HepG2 (cell line): ENCODE measurements at regions not wholly inside any gene's neighbourhood (a gene's known extent, or its start where the extent isn't known, plus 50 kb on each side); places are given as distances from the start of the nearest gene placed in this dataset.

Source experiments
- ATAC-seq: fragments of 200-7000 bp; cut with Tn5 transposase; 3 replicates; pipeline ENCODE4 v1.9.1; 2020; ENCODE audit warnings: mild to moderate bottlenecking, moderate library complexity
- BruUV-seq: library from RNA; stranded (reverse); fragments of 400-500 nt; replicated peaks from 2 replicates; lab custom pipeline; 2021; lab: Mats Ljungman, UMichigan
- CTCF ChIA-PET: fragments of 300-600 bp; formaldehyde crosslinking; extraction: SDS; loops from one replicate; lab custom pipeline; 2021; ENCODE audit warnings: low total read pairs, inconsistent platforms, low intra/inter-chr PET ratio; lab: Yijun Ruan, JAX
- POLR2A ChIA-PET: fragments of 350-600 bp; sonication (Branson Sonifier 250); formaldehyde crosslinking; loops from one replicate; lab custom pipeline; 2020; ENCODE audit warnings: antibody characterized with exemption, inconsistent platforms; lab: Yijun Ruan, JAX
- DNase-seq: peaks from one replicate; pipeline ENCODE4 v3.0.0-alpha.2; 2015; ENCODE audit warnings: low spot score
- FAIRE-seq: peaks from 3 replicates; lab custom pipeline; 2011; peaks lifted over from hg19 to GRCh38; lab: Jason Lieb, UNC
- H2AFZ ChIP-seq: one replicate; pipeline ENCODE4 v1.6.1; 2011; ENCODE audit warnings: low read length, inconsistent platforms
- H3K27ac ChIP-seq: fragments of 300-600 bp; 3 replicates; pipeline ENCODE4 v1.8.0; 2011; ENCODE audit warnings: mixed run types, mild to moderate bottlenecking, mixed read lengths, low read length, inconsistent platforms; ENCODE audit not compliant: insufficient read depth; ENCODE audit errors: extremely low read length
- H3K27me3 ChIP-seq, 2 experiments: fragments of 200-600 bp in 1 of 2; 2 replicates in 1 of 2; 3 replicates in 1 of 2; pipeline versions ENCODE4 v1.6.0 to v1.8.0; 2011; ENCODE audit warnings: low read length in 2 of 2, mild to moderate bottlenecking in 2 of 2, moderate library complexity in 2 of 2, inconsistent platforms in 1 of 2; ENCODE audit not compliant: insufficient read depth in 2 of 2, control insufficient read depth in 1 of 2
- H3K36me3 ChIP-seq, 2 experiments: fragments of 200-600 bp in 1 of 2; replicated peaks in 1 of 2; 2 replicates in 1 of 2; 3 replicates in 1 of 2; pipeline versions ENCODE4 v1.5.1 to v1.8.0; 2011; ENCODE audit warnings: low read length in 2 of 2, inconsistent platforms in 1 of 2; ENCODE audit not compliant: insufficient read depth in 2 of 2, control insufficient read depth in 1 of 2
- H3K4me1 ChIP-seq: 2 replicates; pipeline ENCODE4 v1.5.1; 2012; ENCODE audit warnings: low read length, inconsistent platforms; ENCODE audit not compliant: insufficient read depth
- H3K4me2 ChIP-seq: 2 replicates; pipeline ENCODE4 v1.6.0; 2011; ENCODE audit warnings: low read depth, low read length, inconsistent platforms
- H3K4me3 ChIP-seq, 3 experiments: fragments of 200-600 bp in 1 of 3; sonication (generic), shearing (Covaris generic) in 1 of 3; replicated peaks in 1 of 3; 2 replicates each; pipeline ENCODE4 v1.5.1; 2011 to 2016; ENCODE audit warnings: low read length in 3 of 3, inconsistent platforms in 2 of 3, low read depth in 2 of 3, mild to moderate bottlenecking in 2 of 3, control low read depth in 1 of 3, mixed read lengths in 1 of 3; ENCODE audit not compliant: insufficient read depth in 1 of 3
- H3K79me2 ChIP-seq: one replicate; pipeline ENCODE4 v1.6.1; 2011; ENCODE audit warnings: low read length, inconsistent platforms; ENCODE audit not compliant: insufficient read depth
- H3K9ac ChIP-seq: 2 replicates; pipeline ENCODE4 v1.6.0; 2011; ENCODE audit warnings: mild to moderate bottlenecking, low read depth, low read length, inconsistent platforms; ENCODE audit not compliant: insufficient read depth
- H3K9me3 ChIP-seq: 2 replicates; pipeline ENCODE4 v1.5.1; 2012; ENCODE audit warnings: mild to moderate bottlenecking, low read length
- H4K20me1 ChIP-seq: 2 replicates; pipeline ENCODE4 v1.6.0; 2011; ENCODE audit warnings: inconsistent platforms, mild to moderate bottlenecking, low read length, moderate library complexity; ENCODE audit not compliant: insufficient read depth
- FOXA1 ChIP-seq, 2 experiments: fragments of 450-650 bp in 1 of 2; sonication (generic) in 1 of 2; formaldehyde crosslinking in 1 of 2; IDR thresholded peaks; 2 replicates each; pipeline versions ENCODE4 v1.4.0 to v1.6.1; 2016 to 2020; ENCODE audit warnings: missing genetic modification reagents in 1 of 2
- ZNF746 ChIP-seq: sonication (generic); formaldehyde crosslinking; IDR thresholded peaks from 2 replicates; pipeline ENCODE4 v1.8.0; 2022; ENCODE audit warnings: mild to moderate bottlenecking, missing genetic modification reagents
- WGBS: methylation state at CpG from one replicate; pipeline ENCODE4 v1.1.6; 2017; ENCODE audit warnings: low lambda C conversion rate; 5-methylcytosine and 5-hydroxymethylcytosine counted together
- in situ Hi-C: cut with HindIII; loops from 2 replicates; pipeline ENCODE4 v1.10.0; 2017; ENCODE audit warnings: low pct_unique_long_range_greater_than_20kb; ENCODE audit not compliant: extremely low pct_ligation_motif_present
- intact Hi-C: fragments of 100-400 bp; cut with micrococcal nuclease; formaldehyde crosslinking; loops from one replicate; pipeline ENCODE4 v1.10.0; 2022; ENCODE audit not compliant: unreplicated experiment
- TF ChIP-seq, protein P1 (sequence below): IDR thresholded peaks from 2 replicates; pipeline ENCODE4 v1.6.1; 2012; ENCODE audit warnings: low read length, improper control_type of control experiment

DNA sequence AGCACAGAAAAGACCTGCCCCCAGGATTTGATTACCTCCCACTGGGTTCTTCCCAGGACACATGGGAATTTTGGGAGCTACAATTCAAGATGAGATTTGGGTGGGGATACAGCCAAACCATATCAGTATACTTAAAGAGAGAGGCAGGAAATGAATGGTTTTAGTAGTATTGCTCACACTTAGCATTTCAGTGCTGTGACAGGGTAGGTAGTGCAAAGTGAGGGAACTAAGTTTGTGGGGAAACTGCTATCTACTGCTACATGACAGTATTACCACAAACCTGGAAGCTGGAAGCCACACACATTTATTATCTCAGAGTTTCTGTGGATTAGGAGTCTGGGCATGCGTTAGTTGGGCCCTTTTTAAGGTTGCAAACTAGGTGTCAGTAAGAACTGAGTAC is 450.7 kb downstream of the LPIN1 start:
- Histone ChIP-seq H3K9ac (no peak overlapping the region), H3K27me3 (no peaks in the 10 kb centered on the region; a peak in 1 of 5 replicates), H3K4me1 (no peaks in the 10 kb centered on the region), H3K27ac (no peak overlapping the region), H2AFZ (no peak overlapping the region), H4K20me1 (no peaks in the 10 kb centered on the region), H3K79me2 (no peaks in the 10 kb centered on the region)
- no peak for FAIRE-seq
- POLR2A ChIA-PET: no interaction called here
- in situ Hi-C loops: no loop called here
- CTCF ChIA-PET: no interaction called here
- 0% methylated on average over 1 of the region's 1 CpG for WGBS
- BruUV-seq: no TSS peak
- TF ChIP-seq FOXA1 (IDR thresholded peaks at IDR 0.05) (no peak), FOXA1 (CRISPR knock-in tag; IDR thresholded peaks at IDR 0.05) (no peak)
- TF ChIP-seq, all 625 proteins: peak for 0
- Histone ChIP-seq H3K4me2 (no peak overlapping the region), H3K9me3 (no peaks in the 10 kb centered on the region), H3K4me3 (no peak overlapping the region), H3K36me3 (no peaks in the 10 kb centered on the region)
- ATAC-seq (no peak), DNase-seq (no peak)
- intact Hi-C loops: no loop called here

DNA sequence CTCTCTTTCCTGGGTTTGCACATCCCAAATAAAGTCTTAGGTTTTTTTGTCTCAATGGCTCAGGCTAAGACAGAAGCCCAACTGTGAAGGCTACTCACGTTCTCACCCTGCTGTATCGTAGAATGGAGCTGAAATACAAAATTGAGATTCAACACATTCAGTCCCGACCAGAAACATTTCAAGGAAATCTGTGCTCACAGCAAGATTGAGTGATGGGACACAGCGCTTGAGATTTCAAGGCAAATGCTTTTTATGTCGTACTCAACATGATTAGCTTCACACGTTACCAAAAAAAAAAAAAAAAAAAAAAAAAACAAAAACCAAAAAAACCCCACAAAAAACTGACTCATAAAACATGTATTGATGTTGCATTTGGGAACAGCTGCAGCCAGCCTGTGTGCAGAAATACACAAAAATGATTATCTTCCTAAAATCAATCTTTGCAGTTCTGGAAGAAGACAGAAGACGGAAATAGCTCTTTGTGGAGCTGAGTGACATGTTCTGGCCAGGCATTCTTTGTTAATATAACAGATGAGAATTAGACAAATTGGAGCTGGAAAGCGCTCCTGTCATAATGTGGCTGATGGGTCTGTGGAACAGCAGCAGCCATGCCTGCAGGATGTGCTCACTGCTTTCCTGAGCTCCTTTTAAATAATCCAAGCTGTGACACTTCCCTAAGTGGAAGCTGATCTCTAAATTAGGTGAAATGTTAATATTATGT is 453.2 kb downstream of the LPIN1 start:
- DNase-seq (no peak), ATAC-seq (no peak), FAIRE-seq (no peak)
- TF ChIP-seq, protein P1, sequence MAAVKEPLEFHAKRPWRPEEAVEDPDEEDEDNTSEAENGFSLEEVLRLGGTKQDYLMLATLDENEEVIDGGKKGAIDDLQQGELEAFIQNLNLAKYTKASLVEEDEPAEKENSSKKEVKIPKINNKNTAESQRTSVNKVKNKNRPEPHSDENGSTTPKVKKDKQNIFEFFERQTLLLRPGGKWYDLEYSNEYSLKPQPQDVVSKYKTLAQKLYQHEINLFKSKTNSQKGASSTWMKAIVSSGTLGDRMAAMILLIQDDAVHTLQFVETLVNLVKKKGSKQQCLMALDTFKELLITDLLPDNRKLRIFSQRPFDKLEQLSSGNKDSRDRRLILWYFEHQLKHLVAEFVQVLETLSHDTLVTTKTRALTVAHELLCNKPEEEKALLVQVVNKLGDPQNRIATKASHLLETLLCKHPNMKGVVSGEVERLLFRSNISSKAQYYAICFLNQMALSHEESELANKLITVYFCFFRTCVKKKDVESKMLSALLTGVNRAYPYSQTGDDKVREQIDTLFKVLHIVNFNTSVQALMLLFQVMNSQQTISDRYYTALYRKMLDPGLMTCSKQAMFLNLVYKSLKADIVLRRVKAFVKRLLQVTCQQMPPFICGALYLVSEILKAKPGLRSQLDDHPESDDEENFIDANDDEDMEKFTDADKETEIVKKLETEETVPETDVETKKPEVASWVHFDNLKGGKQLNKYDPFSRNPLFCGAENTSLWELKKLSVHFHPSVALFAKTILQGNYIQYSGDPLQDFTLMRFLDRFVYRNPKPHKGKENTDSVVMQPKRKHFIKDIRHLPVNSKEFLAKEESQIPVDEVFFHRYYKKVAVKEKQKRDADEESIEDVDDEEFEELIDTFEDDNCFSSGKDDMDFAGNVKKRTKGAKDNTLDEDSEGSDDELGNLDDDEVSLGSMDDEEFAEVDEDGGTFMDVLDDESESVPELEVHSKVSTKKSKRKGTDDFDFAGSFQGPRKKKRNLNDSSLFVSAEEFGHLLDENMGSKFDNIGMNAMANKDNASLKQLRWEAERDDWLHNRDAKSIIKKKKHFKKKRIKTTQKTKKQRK: no peak
- no peak for TF ChIP-seq ZNF746 (CRISPR knock-in tag)
- H3K27me3 ChIP-seq: no peaks in the 10 kb centered on the region; a peak in 1 of 5 replicates
- intact Hi-C loops: no loop called here
- H3K9ac ChIP-seq: no peak overlapping the region
- no peaks in the 10 kb centered on the region for H3K4me1 ChIP-seq
- CTCF ChIA-PET: no interaction called here
- in situ Hi-C loops: no loop called here
- POLR2A ChIA-PET: no interaction called here
- no peak overlapping the region for H3K4me3 ChIP-seq
- no peaks in the 10 kb centered on the region for H4K20me1 ChIP-seq
- H3K36me3 ChIP-seq: no peaks in the 10 kb centered on the region
- no peaks in the 10 kb centered on the region for H3K9me3 ChIP-seq
- H3K79me2 ChIP-seq: no peaks in the 10 kb centered on the region
- 14% methylated on average over 8 of the region's 8 CpGs for WGBS
- no peak overlapping the region for H3K4me2 ChIP-seq
- no TSS peak for BruUV-seq
- no peak overlapping the region for H3K27ac ChIP-seq
- no peak overlapping the region for H2AFZ ChIP-seq
